HG02571 (cell line): ENCODE measurements at regions not wholly inside any gene's neighbourhood (a gene's known extent, or its start where the extent isn't known, plus 50 kb on each side); places are given as distances from the start of the nearest gene placed in this dataset.

Source experiments
- ATAC-seq: cut with Tn5 transposase; IDR thresholded peaks from one replicate; pipeline ENCODE4 v1.9.1; 2021; ENCODE audit warnings: mild to moderate bottlenecking, moderate library complexity; ENCODE audit not compliant: unreplicated experiment

- ATAC-seq, result no peak
Observed at GRCh38 chr7:115106316-115106715, 184.4 kb downstream of the MDFIC start.

DNA sequence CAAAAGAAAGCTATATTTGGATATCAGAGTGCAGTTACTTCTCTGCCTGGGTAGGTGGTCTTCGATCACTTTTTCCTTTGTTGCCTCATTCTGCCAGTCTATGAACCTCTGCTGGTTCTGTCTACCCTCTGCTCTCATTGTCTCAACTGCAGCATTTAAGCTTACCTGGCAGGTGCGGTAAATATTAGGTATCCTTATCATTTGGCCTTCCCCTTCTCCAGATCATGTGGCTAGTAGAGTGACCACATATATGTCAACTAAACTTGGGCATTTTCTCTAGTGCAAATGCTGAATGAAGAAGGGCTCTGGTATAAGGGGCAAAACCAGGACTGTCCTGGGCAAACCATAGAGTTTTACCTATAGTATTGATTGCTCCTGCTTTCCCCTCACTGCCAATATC is 180.8 kb downstream of the MDFIC start:
- ATAC-seq, result no peak

DNA sequence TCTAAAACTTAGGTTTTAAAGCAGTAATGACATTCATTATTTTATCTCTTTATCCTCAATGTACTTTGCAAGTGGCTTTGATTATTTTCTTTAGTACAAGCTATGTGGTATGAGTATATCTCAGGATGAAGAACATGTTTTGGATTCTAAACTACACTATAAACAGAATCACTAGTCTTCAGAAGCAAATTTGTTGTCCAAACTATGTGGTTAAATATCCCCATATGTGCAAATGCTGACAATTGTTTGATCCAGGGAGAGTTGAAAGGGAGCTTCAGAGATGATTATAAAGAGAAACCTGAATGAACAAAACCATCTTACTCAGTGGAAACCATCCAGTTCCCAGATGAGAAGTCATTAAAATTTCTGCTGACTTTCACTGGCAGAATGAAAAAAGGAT is 179.3 kb downstream of the MDFIC start:
- ATAC-seq, result no peak

DNA sequence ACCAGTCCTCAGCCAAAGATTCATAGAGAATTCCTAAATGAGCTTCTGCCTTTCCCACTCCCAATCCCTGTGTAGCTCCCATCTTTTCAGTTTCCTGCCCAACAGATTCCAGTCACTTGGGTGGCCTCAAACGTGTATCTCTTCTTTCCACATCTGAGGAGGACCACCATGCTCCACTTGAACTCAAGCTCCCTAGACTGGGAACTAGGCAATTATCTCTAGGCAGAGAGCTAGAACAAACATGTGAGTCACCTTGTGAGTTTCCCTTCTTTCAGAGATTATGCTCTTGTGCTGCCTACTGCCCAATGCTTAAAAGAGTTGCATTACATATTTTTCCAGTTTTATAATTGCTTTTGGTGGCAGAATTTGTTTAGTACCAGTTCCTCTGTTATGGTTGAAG is 178.0 kb downstream of the MDFIC start:
- no peak for ATAC-seq

DNA sequence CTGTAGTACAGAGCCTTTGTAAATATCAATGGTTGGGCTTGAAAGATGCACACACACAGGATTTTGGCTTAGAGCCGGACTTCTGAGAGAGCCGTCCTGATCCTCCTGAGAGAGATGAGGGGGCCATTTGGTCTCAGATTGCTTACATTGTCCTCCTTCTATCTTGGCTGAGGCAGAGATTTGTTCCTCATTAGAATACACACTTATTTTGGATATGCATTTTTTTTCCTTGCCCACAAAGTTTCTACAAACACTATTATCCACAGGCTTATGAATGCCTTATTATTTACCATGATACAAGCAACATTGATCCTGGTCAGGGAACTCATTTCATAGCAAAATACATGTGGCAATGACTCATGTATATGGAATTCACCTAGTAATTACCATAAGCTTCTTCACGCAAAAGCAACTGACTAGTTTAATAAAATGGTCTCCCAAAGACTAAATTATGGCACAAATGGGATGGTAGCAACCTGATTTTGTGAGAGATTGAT is 175.3 kb downstream of the MDFIC start:
- no peak for ATAC-seq

GRCh38 chr7:115096262-115096661 is 174.4 kb downstream of the MDFIC start:
- no peak for ATAC-seq

GRCh38 chr7:115094163-115094562 is 172.3 kb downstream of the MDFIC start:
- ATAC-seq, result no peak

- no peak for ATAC-seq
Observed at GRCh38 chr7:115088893-115089292, 167.0 kb downstream of the MDFIC start.

- ATAC-seq, result no peak
Observed at GRCh38 chr7:115087437-115087836, 165.5 kb downstream of the MDFIC start.

- no peak for ATAC-seq
Observed at GRCh38 chr7:115086146-115086841, 164.4 kb downstream of the MDFIC start.

- ATAC-seq, result no peak
Observed at GRCh38 chr7:115085421-115085820, 163.5 kb downstream of the MDFIC start.

DNA sequence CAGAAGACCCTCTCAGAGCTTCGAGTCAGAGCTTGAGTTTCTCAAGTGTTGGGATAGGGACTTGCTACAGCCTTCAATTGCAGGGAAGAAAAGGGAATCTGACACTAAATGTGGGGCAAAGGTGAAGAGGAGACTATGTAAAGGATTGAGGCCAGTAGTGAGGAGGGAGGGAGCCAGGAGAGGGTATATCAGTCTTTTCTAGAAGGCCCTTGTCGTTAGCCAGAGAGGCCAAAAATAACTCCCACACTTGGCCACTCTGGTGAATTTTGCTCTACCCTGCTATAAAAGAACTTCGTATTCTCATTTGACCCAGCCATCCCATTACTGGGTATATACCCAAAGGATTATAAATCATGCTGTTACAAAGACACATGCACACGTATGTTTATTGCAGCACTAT is 162.0 kb downstream of the MDFIC start:
- no peak for ATAC-seq

GRCh38 chr7:115081772-115082171 is 159.9 kb downstream of the MDFIC start:
- ATAC-seq, result no peak

DNA sequence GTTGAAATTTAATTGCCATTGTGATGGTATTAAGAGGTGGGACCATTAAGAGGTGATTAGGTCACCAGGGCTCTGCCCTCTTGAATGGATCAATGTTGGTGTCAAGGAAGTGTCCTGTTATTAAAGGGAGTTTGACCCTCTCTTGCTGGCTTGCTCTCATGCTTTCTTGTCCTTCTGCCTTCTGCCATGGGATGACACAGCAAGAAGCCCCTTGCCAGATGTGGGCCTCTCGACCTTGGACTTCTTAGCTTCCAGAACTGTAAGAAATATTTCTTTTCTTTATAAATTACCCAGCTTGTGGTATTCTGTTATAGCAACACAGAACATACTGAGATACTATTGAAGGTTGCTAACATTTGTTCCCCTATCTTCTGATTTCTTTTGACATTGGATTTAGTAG is 157.0 kb downstream of the MDFIC start:
- no peak for ATAC-seq

DNA sequence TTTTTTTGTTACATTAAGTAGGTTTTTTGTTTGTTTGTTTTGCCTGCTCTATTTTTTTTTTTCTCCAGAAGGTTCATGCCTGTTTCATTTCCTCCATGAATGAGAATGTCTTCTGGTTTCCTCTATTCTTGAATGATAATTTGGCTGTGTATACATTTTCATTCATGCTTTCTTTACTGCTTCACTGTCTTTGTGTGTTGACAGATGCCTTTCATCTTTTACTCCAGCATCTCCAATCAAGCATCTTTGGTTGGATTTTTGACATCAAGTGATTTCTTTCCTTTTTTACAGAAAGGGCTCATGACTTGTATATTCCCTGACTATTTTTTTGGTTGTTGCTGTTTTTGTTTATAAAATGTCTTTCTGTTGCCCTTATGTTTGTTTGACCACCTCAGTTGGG is 156.5 kb downstream of the MDFIC start:
- no peak for ATAC-seq

DNA sequence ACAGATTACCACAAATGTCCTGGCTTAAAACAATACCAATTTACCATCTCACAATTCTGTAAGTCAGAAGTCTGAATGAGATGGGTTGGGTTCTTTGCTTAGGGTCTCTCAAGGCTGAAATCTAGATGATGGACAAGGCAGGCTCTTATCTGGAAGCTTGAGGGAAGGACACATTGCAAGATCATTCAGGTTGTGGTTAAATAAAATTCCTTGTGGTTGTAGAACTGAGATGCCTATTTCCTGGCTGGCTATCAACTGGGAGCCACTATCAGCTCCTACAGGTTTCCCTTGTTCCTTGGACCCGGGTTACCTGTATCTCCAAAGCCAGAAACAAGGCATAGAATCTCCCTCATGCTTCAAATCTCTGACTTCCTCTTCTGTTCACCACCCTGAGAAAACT is 148.4 kb downstream of the MDFIC start:
- no peak for ATAC-seq
